ENCODE measurements at regions not wholly inside any gene's neighbourhood (a gene's known extent, or its start where the extent isn't known, plus 50 kb on each side); places are given as distances from the start of the nearest gene placed in this dataset.
"Not testable (repeated sequence)": the region's sequence is repeated elsewhere in the genome, so short reads cannot be mapped to it uniquely, and the experiment has no call there.

DNA sequence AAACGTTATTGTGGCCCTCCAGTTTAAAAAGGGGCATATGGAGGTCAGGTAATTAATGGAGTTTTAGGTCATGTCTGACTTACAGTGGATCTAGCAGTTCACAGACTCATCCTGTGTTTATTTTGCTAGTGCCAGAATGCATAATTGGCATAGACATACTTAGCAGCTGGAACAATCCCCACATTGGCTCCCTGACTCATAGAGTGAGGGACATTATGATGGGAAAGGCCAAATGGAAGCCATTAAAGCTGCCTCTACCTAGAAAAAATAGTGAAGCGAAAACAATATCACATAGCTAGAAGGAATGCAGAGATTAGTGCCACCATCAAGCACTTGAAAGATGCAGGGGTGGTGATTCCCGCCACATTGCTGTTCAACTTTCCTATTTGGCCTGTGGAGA is 610.7 kb downstream of the SLITRK5 start:
- H3K4me1 Mint-ChIP-seq: peaks cover 5% of the 10 kb centered on the region
- peaks cover 10% of the 10 kb centered on the region for H3K9me3 Mint-ChIP-seq
- no peaks in the 10 kb centered on the region for H3K27me3 Mint-ChIP-seq (ENCODE audit: insufficient read depth, low read depth)

DNA sequence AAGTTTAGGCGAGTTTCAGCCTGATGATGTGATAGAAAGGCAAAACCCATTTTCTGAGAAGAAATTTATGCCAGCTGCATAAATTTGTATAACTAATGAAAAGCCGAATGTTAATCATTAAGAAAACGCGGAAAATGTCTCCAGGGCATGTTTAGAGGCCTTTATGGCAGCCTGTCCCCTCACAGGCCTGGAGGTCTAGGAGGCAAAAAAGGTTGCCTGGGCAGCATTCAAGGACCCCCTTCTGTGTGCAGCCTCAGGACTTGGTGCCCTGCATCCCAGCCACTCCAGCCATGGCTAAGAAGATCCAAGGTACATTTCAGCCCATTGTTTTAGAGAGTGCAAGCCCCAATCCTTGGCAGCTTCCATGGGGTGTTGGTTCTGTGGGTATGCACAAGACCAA is 614.2 kb downstream of the SLITRK5 start:
- Mint-ChIP-seq H3K9me3 (peaks cover 10% of the 10 kb centered on the region), H3K27ac (no peak overlapping the region)
- TF ChIP-seq EZH2 (IDR thresholded peaks at IDR 0.05): no peak
- TF ChIP-seq, protein P1, sequence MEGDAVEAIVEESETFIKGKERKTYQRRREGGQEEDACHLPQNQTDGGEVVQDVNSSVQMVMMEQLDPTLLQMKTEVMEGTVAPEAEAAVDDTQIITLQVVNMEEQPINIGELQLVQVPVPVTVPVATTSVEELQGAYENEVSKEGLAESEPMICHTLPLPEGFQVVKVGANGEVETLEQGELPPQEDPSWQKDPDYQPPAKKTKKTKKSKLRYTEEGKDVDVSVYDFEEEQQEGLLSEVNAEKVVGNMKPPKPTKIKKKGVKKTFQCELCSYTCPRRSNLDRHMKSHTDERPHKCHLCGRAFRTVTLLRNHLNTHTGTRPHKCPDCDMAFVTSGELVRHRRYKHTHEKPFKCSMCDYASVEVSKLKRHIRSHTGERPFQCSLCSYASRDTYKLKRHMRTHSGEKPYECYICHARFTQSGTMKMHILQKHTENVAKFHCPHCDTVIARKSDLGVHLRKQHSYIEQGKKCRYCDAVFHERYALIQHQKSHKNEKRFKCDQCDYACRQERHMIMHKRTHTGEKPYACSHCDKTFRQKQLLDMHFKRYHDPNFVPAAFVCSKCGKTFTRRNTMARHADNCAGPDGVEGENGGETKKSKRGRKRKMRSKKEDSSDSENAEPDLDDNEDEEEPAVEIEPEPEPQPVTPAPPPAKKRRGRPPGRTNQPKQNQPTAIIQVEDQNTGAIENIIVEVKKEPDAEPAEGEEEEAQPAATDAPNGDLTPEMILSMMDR (IDR thresholded peaks at IDR 0.05): no peak
- no peak for TF ChIP-seq EZH2phosphoT487 (IDR thresholded peaks at IDR 0.05)

More for the DNA sequence above, 610.7 kb downstream of the SLITRK5 start:
- Histone ChIP-seq H3K27me3 (no peaks in the 10 kb centered on the region), H3K27ac (no peak overlapping the region), H3F3A (ENCODE audit: low read depth) (no peaks in the 10 kb centered on the region), H3K4me1 (no peaks in the 10 kb centered on the region), H2AFZ (replicated peaks) (no peak overlapping the region), H3K9me3 (ENCODE audit: low read depth) (no peaks in the 10 kb centered on the region), H3K4me2 (no peak overlapping the region), H3K79me2 (ENCODE audit: low read depth) (no peaks in the 10 kb centered on the region), H3K36me3 (no peaks in the 10 kb centered on the region), H4K20me1 (ENCODE audit: low read depth) (no peaks in the 10 kb centered on the region), H3K4me3 (no peak overlapping the region), H3K9ac (no peak overlapping the region)
- Mint-ChIP-seq H3K27ac (no peak overlapping the region), H3K4me3 (no peak overlapping the region), H3K36me3 (no peaks in the 10 kb centered on the region)
- no peak for DNase-seq (ENCODE audit: low spot score)
- TF ChIP-seq, protein P1 (IDR thresholded peaks at IDR 0.05): no peak
- TF ChIP-seq EZH2 (IDR thresholded peaks at IDR 0.05) (no peak), EZH2phosphoT487 (IDR thresholded peaks at IDR 0.05) (no peak)

DNA sequence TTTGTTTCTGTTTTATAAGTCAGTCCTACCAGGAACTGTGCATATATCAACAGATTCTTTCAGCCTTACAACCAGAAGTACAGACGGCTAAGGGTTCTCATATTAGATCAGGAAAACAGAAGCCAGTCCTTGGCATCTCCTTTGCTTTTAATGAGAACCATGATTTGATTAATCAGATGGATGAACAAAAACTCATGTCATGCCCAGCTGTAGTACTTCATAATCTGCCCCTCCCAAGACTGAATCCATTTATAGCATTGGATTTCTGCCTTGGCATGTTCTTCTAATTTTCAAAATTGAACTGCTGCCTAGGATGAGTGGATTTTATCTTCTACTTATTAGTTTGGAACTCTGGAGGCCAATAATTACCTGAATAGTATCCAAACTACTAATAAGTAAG is 617.2 kb downstream of the SLITRK5 start:
- H3K4me3 Mint-ChIP-seq: no peak overlapping the region

More for the DNA sequence above, 614.2 kb downstream of the SLITRK5 start:
- Histone ChIP-seq H3K4me3 (no peak overlapping the region), H3F3A (ENCODE audit: low read depth) (no peaks in the 10 kb centered on the region), H3K79me2 (ENCODE audit: low read depth) (no peaks in the 10 kb centered on the region), H4K20me1 (ENCODE audit: low read depth) (no peaks in the 10 kb centered on the region), H3K9ac (no peak overlapping the region), H3K36me3 (no peaks in the 10 kb centered on the region), H3K9me3 (ENCODE audit: low read depth) (no peaks in the 10 kb centered on the region), H3K27me3 (no peaks in the 10 kb centered on the region), H3K27ac (no peak overlapping the region), H2AFZ (replicated peaks) (no peak overlapping the region), H3K4me2 (no peak overlapping the region), H3K4me1 (no peaks in the 10 kb centered on the region)
- Mint-ChIP-seq H3K4me1 (peaks cover 5% of the 10 kb centered on the region), H3K36me3 (no peaks in the 10 kb centered on the region), H3K27me3 (ENCODE audit: insufficient read depth, low read depth) (no peaks in the 10 kb centered on the region), H3K4me3 (no peak overlapping the region)
- DNase-seq (ENCODE audit: low spot score): no peak

DNA sequence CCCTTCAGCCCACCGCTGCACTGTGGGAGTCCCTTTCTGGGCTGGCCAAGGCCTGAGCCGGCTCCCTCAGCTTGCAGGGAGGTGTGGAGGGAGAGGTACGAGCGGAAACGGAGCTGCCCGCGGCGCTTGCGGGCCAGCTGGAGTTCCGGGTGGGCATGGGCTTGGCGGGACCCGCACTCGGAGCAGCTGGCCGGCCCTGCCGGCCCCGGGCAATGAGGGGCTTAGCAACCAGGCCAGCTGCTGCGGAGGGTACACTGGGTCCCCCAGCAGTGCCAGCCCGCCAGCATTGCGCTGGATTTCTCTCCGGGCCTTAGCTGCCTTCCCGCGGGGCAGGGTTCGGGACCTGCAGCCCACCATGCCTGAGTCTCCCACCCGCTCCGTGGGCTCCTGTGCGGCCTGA is 620.6 kb downstream of the SLITRK5 start:
- H3K27ac ChIP-seq; H3K4me1 Mint-ChIP-seq; H3K4me1 ChIP-seq; H3K9me3 ChIP-seq (ENCODE audit: low read depth); H3F3A ChIP-seq (ENCODE audit: low read depth); H3K9ac ChIP-seq; H3K27me3 Mint-ChIP-seq (ENCODE audit: insufficient read depth, low read depth); H3K4me2 ChIP-seq; H3K4me3 Mint-ChIP-seq; H3K9me3 Mint-ChIP-seq; H2AFZ ChIP-seq (replicated peaks); H3K36me3 Mint-ChIP-seq; H3K79me2 ChIP-seq (ENCODE audit: low read depth); H3K4me3 ChIP-seq; DNase-seq (ENCODE audit: low spot score); H3K36me3 ChIP-seq; H4K20me1 ChIP-seq (ENCODE audit: low read depth); H3K27me3 ChIP-seq; H3K27ac Mint-ChIP-seq: not testable (repeated sequence)

More for the DNA sequence above, 617.2 kb downstream of the SLITRK5 start:
- Histone ChIP-seq H3K36me3 (no peaks in the 10 kb centered on the region), H3K79me2 (ENCODE audit: low read depth) (no peaks in the 10 kb centered on the region), H2AFZ (replicated peaks) (no peak overlapping the region), H3K4me3 (no peak overlapping the region), H3F3A (ENCODE audit: low read depth) (no peaks in the 10 kb centered on the region), H3K9ac (no peak overlapping the region), H3K9me3 (ENCODE audit: low read depth) (no peaks in the 10 kb centered on the region), H3K27me3 (no peaks in the 10 kb centered on the region), H3K27ac (no peak overlapping the region), H3K4me2 (no peak overlapping the region), H4K20me1 (ENCODE audit: low read depth) (no peaks in the 10 kb centered on the region), H3K4me1 (no peaks in the 10 kb centered on the region)
- Mint-ChIP-seq H3K9me3 (peaks cover 11% of the 10 kb centered on the region), H3K27me3 (ENCODE audit: insufficient read depth, low read depth) (no peaks in the 10 kb centered on the region), H3K4me1 (no peaks in the 10 kb centered on the region), H3K27ac (no peak overlapping the region), H3K36me3 (no peaks in the 10 kb centered on the region)
- DNase-seq (ENCODE audit: low spot score): no peak
- TF ChIP-seq, protein P1 (IDR thresholded peaks at IDR 0.05): no peak
- TF ChIP-seq EZH2phosphoT487 (IDR thresholded peaks at IDR 0.05): no peak
- TF ChIP-seq EZH2 (IDR thresholded peaks at IDR 0.05): no peak

Data from neural progenitor cell (in vitro differentiated cells).